ENCODE measurements at regions not wholly inside any gene's neighbourhood (a gene's known extent, or its start where the extent isn't known, plus 50 kb on each side); places are given as distances from the start of the nearest gene placed in this dataset.

DNA sequence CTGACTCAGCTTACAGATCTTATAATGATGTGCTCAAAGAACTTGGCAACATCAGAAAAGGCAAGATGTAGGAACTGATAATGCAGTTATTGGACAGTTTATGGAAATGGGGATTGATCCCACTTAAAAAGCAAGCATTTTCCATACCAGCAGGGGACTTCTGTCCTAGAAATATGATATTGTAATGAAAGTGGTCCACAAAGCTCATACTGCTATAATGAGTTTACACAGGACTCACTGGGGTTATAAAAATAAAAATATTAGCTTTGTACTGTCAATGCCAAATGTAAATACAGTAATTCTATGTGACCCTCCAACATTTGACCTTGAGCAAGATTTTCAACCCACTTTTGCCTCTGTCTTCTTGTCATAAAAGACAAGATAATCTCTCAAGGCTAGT, 145.5 kb upstream of the SEM1 start:
- ChIA-PET CTCF (no interaction called here), RAD21 (ENCODE audit: low non-redundant PET in 1 of 2, low total read pairs in 2 of 2, uncharacterized antibody in 2 of 2, unreplicated experiment in 2 of 2) (no interaction called here), POLR2A (no interaction called here)
- intact Hi-C loops (cut with micrococcal nuclease): no loop called here
- Histone ChIP-seq H3K9me3 (ENCODE audit: control insufficient read depth in 1 of 2, insufficient read depth in 1 of 2, low read depth in 1 of 2, low read length in 2 of 2) (no peaks in the 10 kb centered on the region), H3K4me3 (replicated peaks in 1 of 2; ENCODE audit: low read depth in 1 of 2, low read length in 2 of 2) (no peak overlapping the region), H3K36me3 (ENCODE audit: control insufficient read depth in 1 of 2, insufficient read depth in 2 of 2, low read length in 2 of 2) (no peaks in the 10 kb centered on the region), H3K79me2 (ENCODE audit: insufficient read depth, low read length) (no peaks in the 10 kb centered on the region), H3K9ac (ENCODE audit: low read length) (no peak overlapping the region), H3K4me2 (ENCODE audit: low read length) (no peak overlapping the region), H3K27me3 (ENCODE audit: insufficient read depth, low read length) (peaks cover 24% of the 10 kb centered on the region), H2AFZ (ENCODE audit: low read depth, low read length, poor library complexity, severe bottlenecking) (no peak overlapping the region), H3K4me1 (ENCODE audit: control insufficient read depth in 1 of 2, insufficient read depth in 2 of 2, low read length in 2 of 2) (no peaks in the 10 kb centered on the region), H4K20me1 (ENCODE audit: insufficient read depth) (no peaks in the 10 kb centered on the region), H3K27ac (ENCODE audit: low read depth, low read length) (no peak overlapping the region), H3K9me2 (ENCODE audit: insufficient read depth) (no peaks in the 10 kb centered on the region)
- TF ChIP-seq JUND (IDR thresholded peaks at IDR 0.05): no peak
- TF ChIP-seq, protein P1, sequence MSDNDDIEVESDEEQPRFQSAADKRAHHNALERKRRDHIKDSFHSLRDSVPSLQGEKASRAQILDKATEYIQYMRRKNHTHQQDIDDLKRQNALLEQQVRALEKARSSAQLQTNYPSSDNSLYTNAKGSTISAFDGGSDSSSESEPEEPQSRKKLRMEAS (IDR thresholded peaks at IDR 0.05): no peak
- TF ChIP-seq YY1 (IDR thresholded peaks at IDR 0.05; ENCODE audit: extremely low read depth, insufficient replicate concordance, low read depth, low read length): no peak
- TF ChIP-seq, protein P2, sequence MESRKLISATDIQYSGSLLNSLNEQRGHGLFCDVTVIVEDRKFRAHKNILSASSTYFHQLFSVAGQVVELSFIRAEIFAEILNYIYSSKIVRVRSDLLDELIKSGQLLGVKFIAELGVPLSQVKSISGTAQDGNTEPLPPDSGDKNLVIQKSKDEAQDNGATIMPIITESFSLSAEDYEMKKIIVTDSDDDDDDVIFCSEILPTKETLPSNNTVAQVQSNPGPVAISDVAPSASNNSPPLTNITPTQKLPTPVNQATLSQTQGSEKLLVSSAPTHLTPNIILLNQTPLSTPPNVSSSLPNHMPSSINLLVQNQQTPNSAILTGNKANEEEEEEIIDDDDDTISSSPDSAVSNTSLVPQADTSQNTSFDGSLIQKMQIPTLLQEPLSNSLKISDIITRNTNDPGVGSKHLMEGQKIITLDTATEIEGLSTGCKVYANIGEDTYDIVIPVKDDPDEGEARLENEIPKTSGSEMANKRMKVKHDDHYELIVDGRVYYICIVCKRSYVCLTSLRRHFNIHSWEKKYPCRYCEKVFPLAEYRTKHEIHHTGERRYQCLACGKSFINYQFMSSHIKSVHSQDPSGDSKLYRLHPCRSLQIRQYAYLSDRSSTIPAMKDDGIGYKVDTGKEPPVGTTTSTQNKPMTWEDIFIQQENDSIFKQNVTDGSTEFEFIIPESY (IDR thresholded peaks at IDR 0.05; ENCODE audit: extremely low read depth, insufficient replicate concordance, low read length): no peak
- TF ChIP-seq POLR2AphosphoS5 (IDR thresholded peaks at IDR 0.05; ENCODE audit: low read depth, low read length): no peak
- no peak for TF ChIP-seq TCF7L2 (IDR thresholded peaks at IDR 0.05; ENCODE audit: borderline replicate concordance, extremely low read depth, insufficient read depth, insufficient read length)
- no peak for ATAC-seq
- BruUV-seq (replicated peaks): no TSS peak
- DNase-seq (ENCODE audit: low read depth, low spot score): no peak

DNA sequence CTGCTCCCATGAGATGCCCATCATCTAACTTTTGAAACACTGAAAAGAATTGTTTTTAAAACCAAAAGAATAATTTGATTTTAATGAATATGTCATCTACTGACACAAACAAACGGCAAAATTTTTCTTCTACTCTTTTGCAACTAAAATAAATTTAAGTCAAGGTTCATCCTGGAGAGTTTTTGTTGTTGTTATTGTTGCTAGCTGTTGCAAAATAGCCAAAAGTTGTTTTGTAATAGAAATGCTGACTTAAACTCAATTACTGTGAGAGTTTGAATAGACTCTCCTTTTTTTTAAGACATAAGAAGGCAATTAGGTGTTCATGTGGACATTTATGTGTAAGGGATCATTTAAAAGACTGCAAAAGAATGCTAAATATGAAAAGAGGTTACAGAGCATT, 146.0 kb upstream of the SEM1 start:
- H3K27me3 ChIP-seq (ENCODE audit: insufficient read depth, low read length): peaks cover 30% of the 10 kb centered on the region
- H3K4me3 ChIP-seq (replicated peaks in 1 of 2; ENCODE audit: low read depth in 1 of 2, low read length in 2 of 2): no peak overlapping the region
- H3K4me2 ChIP-seq (ENCODE audit: low read length): no peak overlapping the region
- H3K9me2 ChIP-seq (ENCODE audit: insufficient read depth): no peaks in the 10 kb centered on the region
- no peak for DNase-seq (ENCODE audit: low read depth, low spot score)
- H3K9ac ChIP-seq (ENCODE audit: low read length): no peak overlapping the region
- RAD21 ChIA-PET (ENCODE audit: low non-redundant PET in 1 of 2, low total read pairs in 2 of 2, uncharacterized antibody in 2 of 2, unreplicated experiment in 2 of 2): no interaction called here
- BruUV-seq (replicated peaks): no TSS peak
- no peaks in the 10 kb centered on the region for H3K79me2 ChIP-seq (ENCODE audit: insufficient read depth, low read length)
- H3K9me3 ChIP-seq (ENCODE audit: control insufficient read depth in 1 of 2, insufficient read depth in 1 of 2, low read depth in 1 of 2, low read length in 2 of 2): no peaks in the 10 kb centered on the region
- H3K36me3 ChIP-seq (ENCODE audit: control insufficient read depth in 1 of 2, insufficient read depth in 2 of 2, low read length in 2 of 2): no peaks in the 10 kb centered on the region
- intact Hi-C loops (cut with micrococcal nuclease): no loop called here
- POLR2A ChIA-PET: no interaction called here
- no peaks in the 10 kb centered on the region for H4K20me1 ChIP-seq (ENCODE audit: insufficient read depth)
- no peak overlapping the region for H2AFZ ChIP-seq (ENCODE audit: low read depth, low read length, poor library complexity, severe bottlenecking)
- TF ChIP-seq SRF (IDR thresholded peaks at IDR 0.05; ENCODE audit: low read depth) (no peak), YY1 (IDR thresholded peaks at IDR 0.05; ENCODE audit: extremely low read depth, insufficient replicate concordance, low read depth, low read length) (no peak), EZH2phosphoT487 (IDR thresholded peaks at IDR 0.05; ENCODE audit: borderline replicate concordance) (no peak), ZNF274 (IDR thresholded peaks at IDR 0.05; ENCODE audit: low read depth, low read length) (no peak), CBX3 (IDR thresholded peaks at IDR 0.05; ENCODE audit: low read depth) (no peak), RAD21 (IDR thresholded peaks at IDR 0.05; ENCODE audit: low read depth) (no peak), TCF7L2 (IDR thresholded peaks at IDR 0.05; ENCODE audit: borderline replicate concordance, extremely low read depth, insufficient read depth, insufficient read length) (no peak), POLR2A (IDR thresholded peaks at IDR 0.05; ENCODE audit: borderline replicate concordance, extremely low read depth, insufficient read depth, insufficient read length) (no peak), FOSL1 (IDR thresholded peaks at IDR 0.05; ENCODE audit: low read depth) (no peak), EGR1 (IDR thresholded peaks at IDR 0.05; ENCODE audit: low read depth) (no peak), JUND (IDR thresholded peaks at IDR 0.05) (no peak)
- TF ChIP-seq, protein P3, sequence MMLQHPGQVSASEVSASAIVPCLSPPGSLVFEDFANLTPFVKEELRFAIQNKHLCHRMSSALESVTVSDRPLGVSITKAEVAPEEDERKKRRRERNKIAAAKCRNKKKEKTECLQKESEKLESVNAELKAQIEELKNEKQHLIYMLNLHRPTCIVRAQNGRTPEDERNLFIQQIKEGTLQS (IDR thresholded peaks at IDR 0.05): no peak
- TF ChIP-seq, protein P2 (IDR thresholded peaks at IDR 0.05; ENCODE audit: extremely low read depth, insufficient replicate concordance, low read length): no peak
- no peaks in the 10 kb centered on the region for H3K4me1 ChIP-seq (ENCODE audit: control insufficient read depth in 1 of 2, insufficient read depth in 2 of 2, low read length in 2 of 2)
- CTCF ChIA-PET: no interaction called here
- H3K27ac ChIP-seq (ENCODE audit: low read depth, low read length): no peak overlapping the region
- ATAC-seq: no peak
